ENCODE measurements at regions not wholly inside any gene's neighbourhood (a gene's known extent, or its start where the extent isn't known, plus 50 kb on each side); places are given as distances from the start of the nearest gene placed in this dataset.

GRCh38 chr6:91267246-91267645 lies 680.4 kb upstream of the MAP3K7 start:
- Mint-ChIP-seq H3K27me3 (no peaks in the 10 kb centered on the region), H3K36me3 (no peaks in the 10 kb centered on the region), H3K9me3 (peaks cover 0 to 4% (median 0%) of the 10 kb centered on the region in 8 donors), H3K4me1 (no peaks in the 10 kb centered on the region), H3K27ac (no peak overlapping the region), H3K4me3 (no peak overlapping the region)
- CTCF ChIA-PET (ENCODE audit: partially characterized antibody), result no interaction called here
- Histone ChIP-seq H3K9me3 (ENCODE audit: control insufficient read depth in 1 of 2, low read length in 2 of 2) (no peaks in the 10 kb centered on the region), H3K27ac (ENCODE audit: low read depth, low read length) (no peak overlapping the region), H3K27me3 (ENCODE audit: insufficient read depth, low read length) (no peaks in the 10 kb centered on the region), H3K4me1 (ENCODE audit: insufficient read depth, low read length) (no peaks in the 10 kb centered on the region), H3K36me3 (ENCODE audit: insufficient read depth, low read length) (no peaks in the 10 kb centered on the region), H3K4me3 (ENCODE audit: low read length in 2 of 2) (no peak overlapping the region)
- POLR2A ChIA-PET (ENCODE audit: partially characterized antibody), result no interaction called here
- intact Hi-C loops (cut with micrococcal nuclease), result no loop called here
- DNase-seq, result no peak

GRCh38 chr6:91266156-91266555 lies 679.3 kb upstream of the MAP3K7 start:
- no peaks in the 10 kb centered on the region for H3K36me3 ChIP-seq (ENCODE audit: insufficient read depth, low read length)
- intact Hi-C loops (cut with micrococcal nuclease), result no loop called here
- POLR2A ChIA-PET (ENCODE audit: partially characterized antibody), result no interaction called here

GRCh38 chr6:91243436-91243835 lies 656.6 kb upstream of the MAP3K7 start:
- DNase-seq, result no peak
- POLR2A ChIA-PET (ENCODE audit: partially characterized antibody), result no interaction called here
- Histone ChIP-seq H3K4me3 (ENCODE audit: low read length in 2 of 2) (no peak overlapping the region), H3K36me3 (ENCODE audit: insufficient read depth, low read length) (no peaks in the 10 kb centered on the region), H3K27ac (ENCODE audit: low read depth, low read length) (no peak overlapping the region), H3K4me1 (ENCODE audit: insufficient read depth, low read length) (no peaks in the 10 kb centered on the region), H3K27me3 (ENCODE audit: insufficient read depth, low read length) (no peaks in the 10 kb centered on the region), H3K9me3 (ENCODE audit: control insufficient read depth in 1 of 2, low read length in 2 of 2) (no peaks in the 10 kb centered on the region)
- Mint-ChIP-seq H3K9me3 (peaks cover 0 to 3% (median 0%) of the 10 kb centered on the region in 8 donors), H3K27me3 (no peaks in the 10 kb centered on the region), H3K4me1 (no peaks in the 10 kb centered on the region), H3K36me3 (no peaks in the 10 kb centered on the region), H3K27ac (no peak overlapping the region), H3K4me3 (no peak overlapping the region)
- intact Hi-C loops (cut with micrococcal nuclease), result no loop called here
- CTCF ChIA-PET (ENCODE audit: partially characterized antibody), result no interaction called here

More at GRCh38 chr6:91266156-91266555, 679.3 kb upstream of the MAP3K7 start:
- H3K9me3 Mint-ChIP-seq, result peaks cover 0 to 4% (median 0%) of the 10 kb centered on the region in 8 donors
- DNase-seq, result no peak
- no peaks in the 10 kb centered on the region for H3K4me1 Mint-ChIP-seq
- CTCF ChIA-PET (ENCODE audit: partially characterized antibody), result no interaction called here
- no peak overlapping the region for H3K4me3 Mint-ChIP-seq
- no peaks in the 10 kb centered on the region for H3K27me3 ChIP-seq (ENCODE audit: insufficient read depth, low read length)
- H3K4me1 ChIP-seq (ENCODE audit: insufficient read depth, low read length), result no peaks in the 10 kb centered on the region
- H3K36me3 Mint-ChIP-seq, result no peaks in the 10 kb centered on the region
- H3K27ac Mint-ChIP-seq, result no peak overlapping the region
- H3K27ac ChIP-seq (ENCODE audit: low read depth, low read length), result no peak overlapping the region
- no peaks in the 10 kb centered on the region for H3K9me3 ChIP-seq (ENCODE audit: control insufficient read depth in 1 of 2, low read length in 2 of 2)
- H3K27me3 Mint-ChIP-seq, result no peaks in the 10 kb centered on the region
- H3K4me3 ChIP-seq (ENCODE audit: low read length in 2 of 2), result no peak overlapping the region

- H3K4me1 ChIP-seq (ENCODE audit: insufficient read depth, low read length), result no peaks in the 10 kb centered on the region
- H3K4me3 Mint-ChIP-seq, result no peak overlapping the region
- H3K9me3 Mint-ChIP-seq, result peaks cover 0 to 3% (median 0%) of the 10 kb centered on the region in 8 donors
- H3K36me3 Mint-ChIP-seq, result no peaks in the 10 kb centered on the region
- intact Hi-C loops (cut with micrococcal nuclease), result no loop called here
- DNase-seq, result no peak
- no peaks in the 10 kb centered on the region for H3K4me1 Mint-ChIP-seq
- no peaks in the 10 kb centered on the region for H3K9me3 ChIP-seq (ENCODE audit: control insufficient read depth in 1 of 2, low read length in 2 of 2)
- CTCF ChIA-PET (ENCODE audit: partially characterized antibody), result no interaction called here
- H3K27ac ChIP-seq (ENCODE audit: low read depth, low read length), result no peak overlapping the region
- POLR2A ChIA-PET (ENCODE audit: partially characterized antibody), result no interaction called here
- H3K36me3 ChIP-seq (ENCODE audit: insufficient read depth, low read length), result no peaks in the 10 kb centered on the region
- H3K27me3 Mint-ChIP-seq, result no peaks in the 10 kb centered on the region
- H3K4me3 ChIP-seq (ENCODE audit: low read length in 2 of 2), result no peak overlapping the region
- no peaks in the 10 kb centered on the region for H3K27me3 ChIP-seq (ENCODE audit: insufficient read depth, low read length)
- H3K27ac Mint-ChIP-seq, result no peak overlapping the region
Observed at GRCh38 chr6:91242614-91242949, 655.7 kb upstream of the MAP3K7 start.

GRCh38 chr6:91241946-91242613 lies 655.2 kb upstream of the MAP3K7 start:
- Histone ChIP-seq H3K36me3 (ENCODE audit: insufficient read depth, low read length) (no peaks in the 10 kb centered on the region), H3K4me1 (ENCODE audit: insufficient read depth, low read length) (no peaks in the 10 kb centered on the region), H3K27me3 (ENCODE audit: insufficient read depth, low read length) (no peaks in the 10 kb centered on the region), H3K27ac (ENCODE audit: low read depth, low read length) (no peak overlapping the region), H3K9me3 (ENCODE audit: control insufficient read depth in 1 of 2, low read length in 2 of 2) (no peaks in the 10 kb centered on the region), H3K4me3 (ENCODE audit: low read length in 2 of 2) (no peak overlapping the region)
- Mint-ChIP-seq H3K27me3 (no peaks in the 10 kb centered on the region), H3K4me3 (no peak overlapping the region), H3K27ac (no peak overlapping the region), H3K36me3 (no peaks in the 10 kb centered on the region), H3K4me1 (no peaks in the 10 kb centered on the region), H3K9me3 (peaks cover 0 to 2% (median 0%) of the 10 kb centered on the region in 8 donors)
- CTCF ChIA-PET (ENCODE audit: partially characterized antibody), result no interaction called here
- DNase-seq, result no peak
- intact Hi-C loops (cut with micrococcal nuclease), result no loop called here
- POLR2A ChIA-PET (ENCODE audit: partially characterized antibody), result no interaction called here

GRCh38 chr6:91240878-91241603 lies 654.2 kb upstream of the MAP3K7 start:
- CTCF ChIA-PET (ENCODE audit: partially characterized antibody), result no interaction called here
- Histone ChIP-seq H3K4me1 (ENCODE audit: insufficient read depth, low read length) (no peaks in the 10 kb centered on the region), H3K27me3 (ENCODE audit: insufficient read depth, low read length) (no peaks in the 10 kb centered on the region), H3K27ac (ENCODE audit: low read depth, low read length) (no peak overlapping the region), H3K9me3 (ENCODE audit: control insufficient read depth in 1 of 2, low read length in 2 of 2) (no peaks in the 10 kb centered on the region), H3K36me3 (ENCODE audit: insufficient read depth, low read length) (no peaks in the 10 kb centered on the region), H3K4me3 (ENCODE audit: low read length in 2 of 2) (no peak overlapping the region)
- no peak overlapping the region for H3K4me3 Mint-ChIP-seq
- no peaks in the 10 kb centered on the region for H3K36me3 Mint-ChIP-seq
- no peaks in the 10 kb centered on the region for H3K27me3 Mint-ChIP-seq
- intact Hi-C loops (cut with micrococcal nuclease), result no loop called here
- H3K4me1 Mint-ChIP-seq, result no peaks in the 10 kb centered on the region
- DNase-seq, result no peak
- no peak overlapping the region for H3K27ac Mint-ChIP-seq
- POLR2A ChIA-PET (ENCODE audit: partially characterized antibody), result no interaction called here
- H3K9me3 Mint-ChIP-seq, result peaks cover 0 to 2% (median 0%) of the 10 kb centered on the region in 8 donors

GRCh38 chr6:91221072-91221720 lies 634.3 kb upstream of the MAP3K7 start:
- no peaks in the 10 kb centered on the region for H3K27me3 ChIP-seq (ENCODE audit: insufficient read depth, low read length)
- H3K27ac Mint-ChIP-seq, result no peak overlapping the region
- DNase-seq, result no peak
- no peaks in the 10 kb centered on the region for H3K36me3 Mint-ChIP-seq
- POLR2A ChIA-PET (ENCODE audit: partially characterized antibody), result no interaction called here
- no peaks in the 10 kb centered on the region for H3K4me1 Mint-ChIP-seq
- H3K4me3 Mint-ChIP-seq, result no peak overlapping the region
- intact Hi-C loops (cut with micrococcal nuclease), result no loop called here
- H3K4me1 ChIP-seq (ENCODE audit: insufficient read depth, low read length), result no peaks in the 10 kb centered on the region
- no peaks in the 10 kb centered on the region for H3K9me3 ChIP-seq (ENCODE audit: control insufficient read depth in 1 of 2, low read length in 2 of 2)
- CTCF ChIA-PET (ENCODE audit: partially characterized antibody), result no interaction called here
- H3K27me3 Mint-ChIP-seq, result no peaks in the 10 kb centered on the region
- H3K36me3 ChIP-seq (ENCODE audit: insufficient read depth, low read length), result no peaks in the 10 kb centered on the region
- H3K4me3 ChIP-seq (ENCODE audit: low read length in 2 of 2), result no peak overlapping the region
- peaks cover 0 to 6% (median 0%) of the 10 kb centered on the region in 8 donors for H3K9me3 Mint-ChIP-seq
- H3K27ac ChIP-seq (ENCODE audit: low read depth, low read length), result no peak overlapping the region
